CD14-positive monocyte (primary cell): ENCODE measurements at regions not wholly inside any gene's neighbourhood (a gene's known extent, or its start where the extent isn't known, plus 50 kb on each side); places are given as distances from the start of the nearest gene placed in this dataset.

ENCODE experiments used
- DNase-seq, 3 donors: peaks; one replicate each; pipeline ENCODE4 v3.0.0-alpha.2; 2011 to 2022
- H2AFZ ChIP-seq: 2 replicates; pipeline ENCODE4 v1.6.0; 2012; ENCODE audit warnings: mild to moderate bottlenecking, low read depth, low read length, inconsistent platforms; ENCODE audit not compliant: insufficient read depth, poor library complexity, severe bottlenecking
- H3K27ac ChIP-seq, 2 donors: 1 replicate in 1 of 2; 2 replicates in 1 of 2; pipeline ENCODE4 v1.5.1; 2012 to 2013; ENCODE audit warnings: low read length in 2 of 2, control low read depth in 1 of 2, inconsistent platforms in 1 of 2, low read depth in 1 of 2, mild to moderate bottlenecking in 1 of 2
- H3K27me3 ChIP-seq, 2 donors: one replicate each; pipeline versions ENCODE4 v1.6.0 to v1.6.1; 2011 to 2013; ENCODE audit warnings: low read length in 2 of 2; ENCODE audit not compliant: control insufficient read depth in 2 of 2, insufficient read depth in 2 of 2
- H3K36me3 ChIP-seq, 2 donors: replicated peaks in 1 of 2; 1 replicate in 1 of 2; 2 replicates in 1 of 2; pipeline versions ENCODE4 v1.5.1 to v1.6.1; 2012 to 2013; ENCODE audit warnings: low read length in 2 of 2, control low read depth in 1 of 2, inconsistent platforms in 1 of 2, mild to moderate bottlenecking in 1 of 2; ENCODE audit not compliant: insufficient read depth in 2 of 2, control insufficient read depth in 1 of 2
- H3K4me1 ChIP-seq, 2 donors: 1 replicate in 1 of 2; 2 replicates in 1 of 2; pipeline versions ENCODE4 v1.5.1 to v1.6.1; 2012 to 2013; ENCODE audit warnings: low read length in 2 of 2, control low read depth in 1 of 2, inconsistent platforms in 1 of 2, mild to moderate bottlenecking in 1 of 2, moderate library complexity in 1 of 2; ENCODE audit not compliant: insufficient read depth in 2 of 2, control insufficient read depth in 1 of 2
- H3K4me2 ChIP-seq: replicated peaks from 2 replicates; pipeline ENCODE3; 2012; ENCODE audit warnings: low read length, moderate library complexity, mild to moderate bottlenecking; ENCODE audit not compliant: poor library complexity, severe bottlenecking; ENCODE audit errors: extremely low read depth
- H3K4me3 ChIP-seq, 3 experiments: fragments of 200-600 bp in 1 of 3; sonication (generic) in 1 of 3; replicated peaks in 1 of 3; 1 replicate in 2 of 3; 2 replicates in 1 of 3; pipeline ENCODE4 v1.5.1; 2011 to 2013; ENCODE audit warnings: low read length in 3 of 3, mild to moderate bottlenecking in 3 of 3, control low read depth in 2 of 3, low read depth in 2 of 3, inconsistent platforms in 1 of 3, moderate library complexity in 1 of 3
- H3K79me2 ChIP-seq: 2 replicates; pipeline ENCODE4 v1.6.0; 2012; ENCODE audit warnings: mild to moderate bottlenecking, control low read depth, inconsistent platforms, low read length, moderate library complexity; ENCODE audit not compliant: insufficient read depth
- H3K9ac ChIP-seq: 2 replicates; pipeline ENCODE4 v1.6.0; 2017; ENCODE audit warnings: low read length, mild to moderate bottlenecking; ENCODE audit not compliant: insufficient read depth, poor library complexity, severe bottlenecking
- H3K9me3 ChIP-seq, 2 donors: replicated peaks in 1 of 2; 1 replicate in 1 of 2; 2 replicates in 1 of 2; pipeline versions ENCODE4 v1.5.1 to v1.6.1; 2012 to 2013; ENCODE audit warnings: low read length in 2 of 2, control low read depth in 1 of 2; ENCODE audit not compliant: control insufficient read depth in 1 of 2, insufficient read depth in 1 of 2
- H4K20me1 ChIP-seq: 2 replicates; pipeline ENCODE4 v1.6.0; 2012; ENCODE audit warnings: mild to moderate bottlenecking, low read length, control low read depth, moderate library complexity; ENCODE audit not compliant: insufficient read depth
- H3K27ac Mint-ChIP-seq, 7 donors: one replicate each; pipeline ENCODE4 v1.8.0; 2020; ENCODE audit warnings: mild to moderate bottlenecking in 7 of 7, mixed read lengths in 7 of 7, moderate library complexity in 6 of 7, inconsistent platforms in 2 of 7
- H3K27me3 Mint-ChIP-seq, 3 donors: one replicate each; pipeline ENCODE4 v1.8.0; 2021 to 2022; ENCODE audit warnings: low read depth in 3 of 3, mild to moderate bottlenecking in 3 of 3, mixed read lengths in 3 of 3, moderate library complexity in 3 of 3, inconsistent platforms in 1 of 3
- H3K36me3 Mint-ChIP-seq, 2 donors: one replicate each; pipeline ENCODE4 v1.8.0; 2020; ENCODE audit warnings: mixed read lengths in 2 of 2, inconsistent platforms in 1 of 2, mild to moderate bottlenecking in 1 of 2
- H3K4me1 Mint-ChIP-seq: one replicate; pipeline ENCODE4 v1.8.0; 2020; ENCODE audit warnings: mild to moderate bottlenecking, mixed read lengths
- H3K4me3 Mint-ChIP-seq, 2 donors: one replicate each; pipeline ENCODE4 v1.8.0; 2020; ENCODE audit warnings: mild to moderate bottlenecking in 2 of 2, mixed read lengths in 2 of 2, moderate library complexity in 1 of 2
- H3K9me3 Mint-ChIP-seq, 7 donors: one replicate each; pipeline ENCODE4 v1.8.0; 2020 to 2022; ENCODE audit warnings: mixed read lengths in 7 of 7, mild to moderate bottlenecking in 6 of 7, moderate library complexity in 6 of 7, inconsistent platforms in 2 of 7
- WGBS: methylation state at CpG from one replicate; pipeline ENCODE4 v1.1.5; 2013; ENCODE audit warnings: missing lambda C conversion rate; ENCODE audit not compliant: insufficient coverage; 5-methylcytosine and 5-hydroxymethylcytosine counted together
- intact Hi-C, 2 donors: fragments of 100-400 bp; cut with micrococcal nuclease; formaldehyde crosslinking; loops; one replicate each; pipeline versions ENCODE4 v1.15.0 to v1.15.1; 2023
- TF ChIP-seq, protein P1 (sequence below): fragments of 200-600 bp; IDR thresholded peaks from one replicate; pipeline ENCODE4 v1.8.0; 2022; ENCODE audit warnings: antibody characterized with exemption, mild to moderate bottlenecking

- H3K4me3 Mint-ChIP-seq: no peak overlapping the region
- Histone ChIP-seq H3K4me2 (no peak overlapping the region), H3K36me3 (no peaks in the 10 kb centered on the region), H3K9ac (no peak overlapping the region), H3K4me3 (no peak overlapping the region), H3K79me2 (no peaks in the 10 kb centered on the region), H4K20me1 (no peaks in the 10 kb centered on the region), H3K4me1 (peaks cover 0 to 2% of the 10 kb centered on the region in 2 donors), H3K9me3 (no peaks in the 10 kb centered on the region), H2AFZ (peak overlapping the region; percentile 61), H3K27me3 (no peaks in the 10 kb centered on the region), H3K27ac (no peak overlapping the region)
- H3K27me3 Mint-ChIP-seq: peaks cover 0 to 2% (median 1%) of the 10 kb centered on the region in 3 donors
- peaks cover 7% of the 10 kb centered on the region for H3K4me1 Mint-ChIP-seq
- H3K27ac Mint-ChIP-seq: no peak overlapping the region
- TF ChIP-seq, protein P1, sequence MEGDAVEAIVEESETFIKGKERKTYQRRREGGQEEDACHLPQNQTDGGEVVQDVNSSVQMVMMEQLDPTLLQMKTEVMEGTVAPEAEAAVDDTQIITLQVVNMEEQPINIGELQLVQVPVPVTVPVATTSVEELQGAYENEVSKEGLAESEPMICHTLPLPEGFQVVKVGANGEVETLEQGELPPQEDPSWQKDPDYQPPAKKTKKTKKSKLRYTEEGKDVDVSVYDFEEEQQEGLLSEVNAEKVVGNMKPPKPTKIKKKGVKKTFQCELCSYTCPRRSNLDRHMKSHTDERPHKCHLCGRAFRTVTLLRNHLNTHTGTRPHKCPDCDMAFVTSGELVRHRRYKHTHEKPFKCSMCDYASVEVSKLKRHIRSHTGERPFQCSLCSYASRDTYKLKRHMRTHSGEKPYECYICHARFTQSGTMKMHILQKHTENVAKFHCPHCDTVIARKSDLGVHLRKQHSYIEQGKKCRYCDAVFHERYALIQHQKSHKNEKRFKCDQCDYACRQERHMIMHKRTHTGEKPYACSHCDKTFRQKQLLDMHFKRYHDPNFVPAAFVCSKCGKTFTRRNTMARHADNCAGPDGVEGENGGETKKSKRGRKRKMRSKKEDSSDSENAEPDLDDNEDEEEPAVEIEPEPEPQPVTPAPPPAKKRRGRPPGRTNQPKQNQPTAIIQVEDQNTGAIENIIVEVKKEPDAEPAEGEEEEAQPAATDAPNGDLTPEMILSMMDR: no peak
- no CpG with 5 or more reads among the region's 3 CpGs for WGBS
- intact Hi-C loops: loop anchor here (5.0 to 10.0 kb wide), 3 partner anchors 553 to 638 kb away; partner anchors contain the start of gene SRSF8 (in 1 of the 2)
- H3K36me3 Mint-ChIP-seq: no peaks in the 10 kb centered on the region
- no peaks in the 10 kb centered on the region for H3K9me3 Mint-ChIP-seq
- no peak for DNase-seq
Measured at GRCh38 chr11:95704865-95705264, 84.7 kb downstream of the FAM76B start.

GRCh38 chr11:95703049-95703448 lies 86.5 kb downstream of the FAM76B start:
- no peaks in the 10 kb centered on the region for H3K9me3 Mint-ChIP-seq
- no peak overlapping the region for H2AFZ ChIP-seq
- H3K27ac Mint-ChIP-seq: no peak overlapping the region
- no peak overlapping the region for H3K4me3 ChIP-seq
- peaks cover 0 to 5% (median 0%) of the 10 kb centered on the region in 3 donors for H3K27me3 Mint-ChIP-seq
- H3K27me3 ChIP-seq: no peaks in the 10 kb centered on the region
- no peaks in the 10 kb centered on the region for H3K36me3 Mint-ChIP-seq
- H4K20me1 ChIP-seq: no peaks in the 10 kb centered on the region
- no peaks in the 10 kb centered on the region for H3K79me2 ChIP-seq
- no peaks in the 10 kb centered on the region for H3K36me3 ChIP-seq
- WGBS: 70% methylated on average over 2 of the region's 3 CpGs
- H3K4me3 Mint-ChIP-seq: no peak overlapping the region
- H3K4me2 ChIP-seq: no peak overlapping the region
- H3K27ac ChIP-seq: no peak overlapping the region
- TF ChIP-seq, protein P1: no peak
- H3K4me1 ChIP-seq: peaks cover 12 to 13% of the 10 kb centered on the region in 2 donors
- no peaks in the 10 kb centered on the region for H3K9me3 ChIP-seq
- H3K4me1 Mint-ChIP-seq: peaks cover 24% of the 10 kb centered on the region
- intact Hi-C loops: loop anchor here in 1 of 2 donors (10.0 kb wide), 1 partner anchor 628 kb away; no protein-coding TSS in a partner anchor
- no peak for DNase-seq
- H3K9ac ChIP-seq: no peak overlapping the region
